Astrocyte (in vitro differentiated cells and primary cell): ENCODE measurements at regions not wholly inside any gene's neighbourhood (a gene's known extent, or its start where the extent isn't known, plus 50 kb on each side); places are given as distances from the start of the nearest gene placed in this dataset.

Source experiments
- CTCF ChIP-seq: IDR thresholded peaks from 2 replicates; pipeline ENCODE4 v1.5.1; 2011; ENCODE audit warnings: low read depth, mild to moderate bottlenecking, inconsistent platforms, low read length, moderate library complexity; ENCODE audit not compliant: insufficient read depth
- EZH2 ChIP-seq: IDR thresholded peaks from 2 replicates; pipeline ENCODE4 v1.6.1; 2012; ENCODE audit warnings: mild to moderate bottlenecking, low read length, inconsistent platforms; ENCODE audit not compliant: insufficient read depth

- no peak for TF ChIP-seq CTCF
- TF ChIP-seq EZH2: no peak
Measured at GRCh38 chr17:71147906-71148305, 972.9 kb upstream of the SOX9 start.
